BLaER1 (cell line): ENCODE measurements at regions not wholly inside any gene's neighbourhood (a gene's known extent, or its start where the extent isn't known, plus 50 kb on each side); places are given as distances from the start of the nearest gene placed in this dataset.
"Not testable (repeated sequence)": the region's sequence is repeated elsewhere in the genome, so short reads cannot be mapped to it uniquely, and the experiment has no call there.

ENCODE experiments used
- H3K27ac ChIP-seq: shearing (Covaris generic); formaldehyde crosslinking; 2 replicates; pipeline ENCODE4 v1.8.1; 2022
- H3K27me3 ChIP-seq: shearing (Covaris generic); formaldehyde crosslinking; 2 replicates; pipeline ENCODE4 v1.8.1; 2022
- H3K36me3 ChIP-seq: shearing (Covaris generic); formaldehyde crosslinking; 2 replicates; pipeline ENCODE4 v1.8.1; 2022
- H3K4me1 ChIP-seq: shearing (Covaris generic); formaldehyde crosslinking; 2 replicates; pipeline ENCODE4 v1.8.1; 2022
- H3K4me2 ChIP-seq: shearing (Covaris generic); formaldehyde crosslinking; 2 replicates; pipeline ENCODE4 v1.8.1; 2022
- H3K4me3 ChIP-seq: shearing (Covaris generic); formaldehyde crosslinking; 2 replicates; pipeline ENCODE4 v1.8.1; 2022
- H3K9ac ChIP-seq: shearing (Covaris generic); formaldehyde crosslinking; 2 replicates; pipeline ENCODE4 v1.8.1; 2022
- H3K9me3 ChIP-seq: shearing (Covaris generic); formaldehyde crosslinking; 2 replicates; pipeline ENCODE4 v1.8.1; 2022
- H4K20me1 ChIP-seq: shearing (Covaris generic); formaldehyde crosslinking; 2 replicates; pipeline ENCODE4 v1.8.1; 2022
- Cebpa-rat ChIP-seq: shearing (Covaris generic); IDR thresholded peaks from 2 replicates; pipeline ENCODE4 v1.8.1; 2022

- H3K4me3 ChIP-seq, result no peak overlapping the region
- TF ChIP-seq Cebpa-rat, result no peak
- H3K4me2 ChIP-seq, result no peak overlapping the region
- H3K27me3 ChIP-seq, result no peaks in the 10 kb centered on the region
- no peaks in the 10 kb centered on the region for H4K20me1 ChIP-seq
- no peaks in the 10 kb centered on the region for H3K4me1 ChIP-seq
- H3K9me3 ChIP-seq, result no peaks in the 10 kb centered on the region
- H3K36me3 ChIP-seq, result no peaks in the 10 kb centered on the region
- H3K27ac ChIP-seq, result no peak overlapping the region
- no peak overlapping the region for H3K9ac ChIP-seq
Measured at GRCh38 chr12:85626001-85626783, 210.0 kb downstream of the RASSF9 start.

DNA sequence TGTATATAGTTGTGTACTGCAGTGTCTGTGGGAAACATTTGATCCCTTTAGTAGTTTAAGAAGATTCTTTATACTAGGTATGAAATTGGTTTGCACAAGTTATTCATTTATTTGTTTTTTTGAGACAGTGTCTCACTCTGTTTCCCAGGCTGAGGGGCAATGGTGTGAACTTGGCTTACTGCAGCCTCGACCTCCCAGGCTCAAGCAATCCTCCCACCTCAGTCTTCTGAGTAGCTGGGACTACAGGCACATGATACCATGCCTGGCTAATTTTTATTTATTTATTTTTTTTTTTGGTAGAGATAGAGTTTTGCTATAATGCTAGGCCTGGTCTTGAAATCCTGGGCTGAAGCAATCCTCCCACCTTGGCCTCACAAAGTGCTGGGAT is 209.4 kb downstream of the RASSF9 start:
- Histone ChIP-seq H4K20me1 (no peaks in the 10 kb centered on the region), H3K4me3 (no peak overlapping the region), H3K4me2 (no peak overlapping the region), H3K27ac (no peak overlapping the region), H3K4me1 (no peaks in the 10 kb centered on the region), H3K9me3 (no peaks in the 10 kb centered on the region), H3K36me3 (no peaks in the 10 kb centered on the region), H3K27me3 (no peaks in the 10 kb centered on the region), H3K9ac (no peak overlapping the region)
- no peak for TF ChIP-seq Cebpa-rat

GRCh38 chr12:85627584-85627983 is 208.6 kb downstream of the RASSF9 start:
- H3K36me3 ChIP-seq, result no peaks in the 10 kb centered on the region
- no peak for TF ChIP-seq Cebpa-rat
- H3K9ac ChIP-seq, result no peak overlapping the region
- no peak overlapping the region for H3K27ac ChIP-seq
- no peaks in the 10 kb centered on the region for H3K27me3 ChIP-seq
- no peak overlapping the region for H3K4me2 ChIP-seq
- H3K9me3 ChIP-seq, result no peaks in the 10 kb centered on the region
- H3K4me3 ChIP-seq, result no peak overlapping the region
- no peaks in the 10 kb centered on the region for H3K4me1 ChIP-seq
- H4K20me1 ChIP-seq, result no peaks in the 10 kb centered on the region

GRCh38 chr12:85628562-85628961 is 207.6 kb downstream of the RASSF9 start:
- H3K36me3 ChIP-seq, H3K9ac ChIP-seq, H3K4me3 ChIP-seq, H3K9me3 ChIP-seq, H3K27me3 ChIP-seq, H3K27ac ChIP-seq, H3K4me2 ChIP-seq, H3K4me1 ChIP-seq, H4K20me1 ChIP-seq: not testable (repeated sequence)

- Histone ChIP-seq H3K27ac (no peak overlapping the region), H3K4me2 (no peak overlapping the region), H3K4me3 (no peak overlapping the region), H4K20me1 (no peaks in the 10 kb centered on the region), H3K36me3 (no peaks in the 10 kb centered on the region), H3K27me3 (no peaks in the 10 kb centered on the region), H3K4me1 (no peaks in the 10 kb centered on the region), H3K9ac (no peak overlapping the region), H3K9me3 (no peaks in the 10 kb centered on the region)
- TF ChIP-seq Cebpa-rat, result no peak
Measured at GRCh38 chr12:85630851-85631250, 205.4 kb downstream of the RASSF9 start.

- Histone ChIP-seq H3K4me1 (no peaks in the 10 kb centered on the region), H3K27me3 (no peaks in the 10 kb centered on the region), H3K9ac (no peak overlapping the region), H3K4me3 (no peak overlapping the region), H3K27ac (no peak overlapping the region), H4K20me1 (no peaks in the 10 kb centered on the region), H3K36me3 (no peaks in the 10 kb centered on the region), H3K9me3 (no peaks in the 10 kb centered on the region), H3K4me2 (no peak overlapping the region)
- TF ChIP-seq Cebpa-rat, result no peak
Measured at GRCh38 chr12:85632390-85632789, 203.8 kb downstream of the RASSF9 start.

DNA sequence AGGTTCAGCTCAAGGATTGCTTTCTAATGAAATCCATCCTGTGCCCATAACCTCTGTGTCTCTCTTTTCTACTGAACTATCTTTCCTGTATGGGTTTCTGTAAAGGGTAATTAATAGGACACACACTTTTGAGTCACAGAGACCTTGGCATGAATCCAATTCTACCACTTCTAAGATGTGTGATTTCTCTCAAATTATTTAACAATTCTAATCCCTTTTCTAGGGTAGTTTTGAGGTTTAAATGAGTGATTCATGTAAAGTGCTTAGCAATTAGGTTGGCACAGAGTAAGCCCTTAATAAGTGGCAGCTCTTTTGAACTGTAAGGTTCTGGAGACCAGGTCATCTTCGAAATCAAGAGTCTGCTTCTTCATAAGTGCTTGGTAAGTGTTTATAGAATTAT is 202.7 kb downstream of the RASSF9 start:
- H3K4me3 ChIP-seq, result no peak overlapping the region
- no peak overlapping the region for H3K4me2 ChIP-seq
- no peaks in the 10 kb centered on the region for H3K36me3 ChIP-seq
- no peak overlapping the region for H3K9ac ChIP-seq
- no peaks in the 10 kb centered on the region for H3K27me3 ChIP-seq
- no peak for TF ChIP-seq Cebpa-rat
- H3K4me1 ChIP-seq, result no peaks in the 10 kb centered on the region
- H3K9me3 ChIP-seq, result no peaks in the 10 kb centered on the region
- no peak overlapping the region for H3K27ac ChIP-seq
- no peaks in the 10 kb centered on the region for H4K20me1 ChIP-seq

DNA sequence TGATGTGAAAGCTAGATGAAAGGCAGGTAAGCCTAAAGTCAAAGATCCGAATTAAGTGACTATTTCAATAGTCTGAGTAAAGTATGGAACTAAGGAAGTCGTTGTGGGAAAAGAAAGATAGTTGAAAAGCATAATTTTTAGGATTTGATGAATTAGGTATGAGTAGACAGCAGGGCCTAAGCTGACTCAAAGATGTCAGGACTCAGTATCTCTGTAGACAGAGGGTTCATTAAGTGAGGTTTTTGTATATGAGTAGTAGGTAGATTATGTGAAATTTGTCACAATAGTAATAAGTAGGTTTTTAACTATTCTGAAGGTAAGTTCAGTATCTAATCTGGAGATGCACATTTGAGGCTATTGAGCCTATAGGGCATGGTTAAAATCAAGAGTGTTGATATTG is 196.4 kb downstream of the RASSF9 start:
- H3K36me3 ChIP-seq, result no peaks in the 10 kb centered on the region
- H3K9ac ChIP-seq, result no peak overlapping the region
- no peaks in the 10 kb centered on the region for H4K20me1 ChIP-seq
- H3K9me3 ChIP-seq, result no peaks in the 10 kb centered on the region
- no peaks in the 10 kb centered on the region for H3K4me1 ChIP-seq
- no peaks in the 10 kb centered on the region for H3K27me3 ChIP-seq
- TF ChIP-seq Cebpa-rat, result no peak
- no peak overlapping the region for H3K27ac ChIP-seq
- H3K4me3 ChIP-seq, result no peak overlapping the region
- no peak overlapping the region for H3K4me2 ChIP-seq

GRCh38 chr12:85641796-85642195 is 194.4 kb downstream of the RASSF9 start:
- no peaks in the 10 kb centered on the region for H4K20me1 ChIP-seq
- H3K27me3 ChIP-seq, result no peaks in the 10 kb centered on the region
- H3K36me3 ChIP-seq, result no peaks in the 10 kb centered on the region
- H3K4me1 ChIP-seq, result no peaks in the 10 kb centered on the region
- TF ChIP-seq Cebpa-rat, result no peak
- H3K9ac ChIP-seq, result no peak overlapping the region
- no peak overlapping the region for H3K4me3 ChIP-seq
- no peak overlapping the region for H3K27ac ChIP-seq
- no peak overlapping the region for H3K4me2 ChIP-seq
- H3K9me3 ChIP-seq, result no peaks in the 10 kb centered on the region

- no peak overlapping the region for H3K4me2 ChIP-seq
- no peaks in the 10 kb centered on the region for H4K20me1 ChIP-seq
- no peak overlapping the region for H3K27ac ChIP-seq
- no peaks in the 10 kb centered on the region for H3K9me3 ChIP-seq
- H3K27me3 ChIP-seq, result no peaks in the 10 kb centered on the region
- H3K4me3 ChIP-seq, result no peak overlapping the region
- TF ChIP-seq Cebpa-rat, result no peak
- H3K9ac ChIP-seq, result no peak overlapping the region
- no peaks in the 10 kb centered on the region for H3K4me1 ChIP-seq
- H3K36me3 ChIP-seq, result no peaks in the 10 kb centered on the region
Measured at GRCh38 chr12:85642288-85642687, 193.9 kb downstream of the RASSF9 start.

DNA sequence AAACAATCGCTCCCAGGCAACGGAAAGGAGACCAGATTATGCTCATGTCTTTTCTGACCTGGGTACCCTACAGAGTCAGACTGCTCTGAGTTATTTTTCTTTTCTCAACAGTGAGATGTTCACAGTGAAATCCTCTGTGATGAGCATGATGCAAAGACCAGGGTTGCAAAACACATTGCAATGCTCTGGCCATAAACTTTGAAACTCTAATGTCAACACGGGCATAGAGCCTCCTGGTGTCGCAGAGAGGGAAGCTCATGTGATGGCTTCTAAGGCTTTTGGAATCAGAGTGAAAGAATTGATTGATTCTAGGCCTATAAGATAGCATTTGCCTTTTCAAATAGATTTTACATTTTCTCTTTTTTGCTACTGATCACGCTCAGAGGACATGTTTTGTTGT is 193.4 kb downstream of the RASSF9 start:
- no peak overlapping the region for H3K27ac ChIP-seq
- no peaks in the 10 kb centered on the region for H3K27me3 ChIP-seq
- no peak for TF ChIP-seq Cebpa-rat
- H3K4me2 ChIP-seq, result no peak overlapping the region
- H3K4me1 ChIP-seq, result no peaks in the 10 kb centered on the region
- H3K36me3 ChIP-seq, result no peaks in the 10 kb centered on the region
- H4K20me1 ChIP-seq, result no peaks in the 10 kb centered on the region
- H3K9ac ChIP-seq, result no peak overlapping the region
- no peaks in the 10 kb centered on the region for H3K9me3 ChIP-seq
- no peak overlapping the region for H3K4me3 ChIP-seq
